Right atrium auricular region (tissue), 2 donors: ENCODE measurements at regions not wholly inside any gene's neighbourhood (a gene's known extent, or its start where the extent isn't known, plus 50 kb on each side); places are given as distances from the start of the nearest gene placed in this dataset.
"Not testable (repeated sequence)": the region's sequence is repeated elsewhere in the genome, so short reads cannot be mapped to it uniquely, and the experiment has no call there.

Experiments
- DNase-seq: peaks from one replicate; pipeline ENCODE4 v3.0.0-alpha.2; 2019; ENCODE audit warnings: low spot score
- H3K27ac ChIP-seq, 2 donors: fragments of 200-600 bp; sonication (generic); 1 replicate in 1 of 2; 2 replicates in 1 of 2; pipeline ENCODE4 v1.5.1; 2016 to 2019
- H3K27me3 ChIP-seq, 2 donors: fragments of 200-600 bp; sonication (generic); one replicate each; pipeline versions ENCODE4 v1.5.1 to v1.6.0; 2017 to 2019
- H3K36me3 ChIP-seq: fragments of 200-600 bp; sonication (generic); one replicate; pipeline ENCODE4 v1.5.1; 2016
- H3K4me1 ChIP-seq, 2 donors: fragments of 200-600 bp; sonication (generic); one replicate each; pipeline versions ENCODE4 v1.5.1 to v1.6.0; 2017 to 2019
- H3K4me3 ChIP-seq, 2 donors: fragments of 200-600 bp; sonication (generic); 1 replicate in 1 of 2; 2 replicates in 1 of 2; pipeline ENCODE4 v1.5.1; 2017 to 2019; ENCODE audit warnings: mild to moderate bottlenecking in 1 of 2, moderate library complexity in 1 of 2
- H3K9me3 ChIP-seq, 2 donors: fragments of 200-600 bp; sonication (generic); one replicate each; pipeline ENCODE4 v1.5.1; 2019
- TF ChIP-seq, protein P1 (sequence below), 2 donors: fragments of 200-600 bp; sonication (generic); IDR thresholded peaks; one replicate each; pipeline ENCODE4 v1.5.1; 2019; ENCODE audit warnings: antibody characterized with exemption in 2 of 2

DNA sequence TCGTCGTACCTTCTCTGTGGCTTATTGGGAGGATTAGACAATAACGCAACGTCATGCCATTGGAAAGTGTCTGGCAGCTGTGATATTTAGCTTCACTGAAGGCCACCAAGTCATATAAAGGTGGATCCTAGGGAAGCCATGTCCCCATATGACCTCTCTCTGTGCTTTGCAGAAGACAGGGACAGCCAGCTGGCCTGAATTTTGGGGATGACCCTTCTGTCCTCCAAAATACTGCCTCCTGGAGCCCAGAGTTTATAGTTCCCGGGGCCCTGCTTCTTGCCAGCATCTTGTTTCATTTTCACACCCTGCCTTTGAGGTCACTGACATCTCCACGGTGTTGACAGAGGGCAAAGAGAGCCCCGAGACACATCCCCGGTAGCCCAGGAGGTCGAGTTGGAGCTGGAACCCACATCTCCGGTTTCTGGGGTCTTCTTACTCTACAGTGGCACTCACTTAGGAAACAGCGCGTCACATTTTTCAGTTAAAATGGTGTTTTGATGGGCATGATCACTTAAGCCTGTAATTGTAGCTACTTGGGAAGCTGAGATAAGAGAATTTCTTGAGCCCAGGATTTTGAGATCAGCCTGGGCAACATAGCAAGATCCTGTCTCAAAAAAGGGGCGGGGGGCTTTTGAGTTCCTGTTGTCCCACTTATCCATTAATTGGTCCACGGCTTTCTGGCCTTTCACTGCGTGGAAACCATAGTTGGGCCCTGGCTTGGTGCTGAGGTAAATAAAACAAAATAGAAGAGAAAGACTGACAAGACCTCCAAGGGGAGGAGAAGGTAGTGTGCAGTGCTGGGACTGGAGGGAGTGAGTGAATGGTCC lies 101.1 kb downstream of the DDX1 start:
- H3K4me1 ChIP-seq: no peaks in the 10 kb centered on the region
- TF ChIP-seq, protein P1, sequence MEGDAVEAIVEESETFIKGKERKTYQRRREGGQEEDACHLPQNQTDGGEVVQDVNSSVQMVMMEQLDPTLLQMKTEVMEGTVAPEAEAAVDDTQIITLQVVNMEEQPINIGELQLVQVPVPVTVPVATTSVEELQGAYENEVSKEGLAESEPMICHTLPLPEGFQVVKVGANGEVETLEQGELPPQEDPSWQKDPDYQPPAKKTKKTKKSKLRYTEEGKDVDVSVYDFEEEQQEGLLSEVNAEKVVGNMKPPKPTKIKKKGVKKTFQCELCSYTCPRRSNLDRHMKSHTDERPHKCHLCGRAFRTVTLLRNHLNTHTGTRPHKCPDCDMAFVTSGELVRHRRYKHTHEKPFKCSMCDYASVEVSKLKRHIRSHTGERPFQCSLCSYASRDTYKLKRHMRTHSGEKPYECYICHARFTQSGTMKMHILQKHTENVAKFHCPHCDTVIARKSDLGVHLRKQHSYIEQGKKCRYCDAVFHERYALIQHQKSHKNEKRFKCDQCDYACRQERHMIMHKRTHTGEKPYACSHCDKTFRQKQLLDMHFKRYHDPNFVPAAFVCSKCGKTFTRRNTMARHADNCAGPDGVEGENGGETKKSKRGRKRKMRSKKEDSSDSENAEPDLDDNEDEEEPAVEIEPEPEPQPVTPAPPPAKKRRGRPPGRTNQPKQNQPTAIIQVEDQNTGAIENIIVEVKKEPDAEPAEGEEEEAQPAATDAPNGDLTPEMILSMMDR (IDR thresholded peaks at IDR 0.05): no peak
- no peaks in the 10 kb centered on the region for H3K27me3 ChIP-seq
- no peak for DNase-seq
- no peaks in the 10 kb centered on the region for H3K9me3 ChIP-seq
- H3K4me3 ChIP-seq: no peak overlapping the region
- no peaks in the 10 kb centered on the region for H3K36me3 ChIP-seq
- no peak overlapping the region for H3K27ac ChIP-seq

DNA sequence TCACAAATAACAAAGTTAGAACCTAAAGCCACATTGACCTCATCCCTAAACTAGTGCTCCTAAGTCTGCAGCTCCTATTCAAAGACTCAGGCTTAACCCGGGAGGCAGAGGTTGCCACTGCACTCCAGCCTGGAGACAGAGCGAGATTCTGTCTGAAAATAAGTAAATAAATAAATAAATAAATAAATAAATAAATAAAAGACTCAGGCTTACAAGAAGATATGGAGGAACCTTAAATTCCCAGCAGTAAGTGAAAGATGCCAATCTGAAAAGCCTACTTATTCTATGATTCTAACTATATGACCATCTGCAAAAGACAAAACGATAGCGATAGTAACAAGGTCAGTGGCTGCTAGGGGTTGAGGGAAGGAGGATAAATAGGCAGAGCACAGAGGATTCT lies 101.7 kb downstream of the DDX1 start:
- Histone ChIP-seq H3K27me3 (no peaks in the 10 kb centered on the region), H3K27ac (no peak overlapping the region), H3K36me3 (no peaks in the 10 kb centered on the region), H3K4me3 (no peak overlapping the region), H3K9me3 (no peaks in the 10 kb centered on the region), H3K4me1 (no peaks in the 10 kb centered on the region)
- DNase-seq: no peak
- TF ChIP-seq, protein P1 (IDR thresholded peaks at IDR 0.05): no peak

DNA sequence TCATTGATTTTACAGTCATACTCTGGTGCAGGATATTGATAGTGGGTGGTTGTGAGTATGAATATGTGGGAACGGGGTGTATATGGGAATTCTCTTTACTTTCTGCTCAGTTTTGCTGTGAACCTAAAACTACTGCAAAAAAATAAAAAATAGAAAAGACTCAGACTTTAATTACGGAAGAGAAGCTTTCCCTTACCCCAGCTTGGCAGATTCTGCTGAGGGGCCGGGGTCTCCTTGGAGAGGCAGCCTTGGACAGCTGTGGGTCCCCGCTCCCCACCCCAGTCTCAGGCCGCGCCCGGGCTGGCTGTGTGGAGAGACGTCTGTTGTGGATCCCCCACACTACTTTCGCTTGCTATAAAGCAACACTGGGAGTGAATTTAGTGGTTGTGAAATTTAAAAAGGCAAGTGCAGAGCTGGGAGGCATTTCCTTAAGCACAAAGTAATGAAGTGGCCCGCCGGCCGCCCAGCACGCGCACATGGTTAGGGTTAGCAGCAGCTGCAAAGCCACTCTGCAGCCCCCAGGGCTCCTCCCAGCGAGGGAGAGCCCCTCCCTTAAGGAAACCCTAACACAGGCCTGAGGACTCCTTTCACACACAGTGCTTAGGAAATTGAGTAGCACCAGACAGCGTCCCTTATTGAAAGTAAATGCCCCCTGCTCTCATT lies 102.4 kb downstream of the DDX1 start:
- no peaks in the 10 kb centered on the region for H3K4me1 ChIP-seq
- H3K4me3 ChIP-seq: no peak overlapping the region
- no peaks in the 10 kb centered on the region for H3K9me3 ChIP-seq
- H3K27me3 ChIP-seq: no peaks in the 10 kb centered on the region
- H3K27ac ChIP-seq: no peak overlapping the region
- DNase-seq: no peak
- TF ChIP-seq, protein P1 (IDR thresholded peaks at IDR 0.05): no peak
- no peaks in the 10 kb centered on the region for H3K36me3 ChIP-seq

DNA sequence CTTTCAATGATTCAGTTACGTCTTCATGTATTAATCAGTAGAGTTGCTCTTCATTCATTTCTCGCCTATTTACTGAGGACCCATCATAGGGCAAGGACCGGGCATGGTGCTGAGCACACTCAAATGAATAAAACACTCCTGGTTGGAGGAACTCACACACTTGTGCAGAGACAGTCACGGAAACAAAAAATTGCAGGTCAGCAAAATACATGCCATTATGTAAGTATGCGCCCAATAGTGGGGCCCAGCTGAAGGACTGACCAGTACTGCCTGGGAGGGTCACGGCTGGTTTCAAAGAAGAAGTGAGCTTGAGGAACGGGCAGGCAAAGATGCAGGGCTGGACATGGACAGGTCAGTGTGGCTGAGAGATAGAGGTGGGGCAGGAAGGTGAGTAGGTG lies 102.9 kb downstream of the DDX1 start:
- Histone ChIP-seq H3K27ac (no peak overlapping the region), H3K4me1 (no peaks in the 10 kb centered on the region), H3K27me3 (no peaks in the 10 kb centered on the region), H3K36me3 (no peaks in the 10 kb centered on the region), H3K4me3 (no peak overlapping the region), H3K9me3 (no peaks in the 10 kb centered on the region)
- no peak for DNase-seq
- TF ChIP-seq, protein P1 (IDR thresholded peaks at IDR 0.05): no peak

DNA sequence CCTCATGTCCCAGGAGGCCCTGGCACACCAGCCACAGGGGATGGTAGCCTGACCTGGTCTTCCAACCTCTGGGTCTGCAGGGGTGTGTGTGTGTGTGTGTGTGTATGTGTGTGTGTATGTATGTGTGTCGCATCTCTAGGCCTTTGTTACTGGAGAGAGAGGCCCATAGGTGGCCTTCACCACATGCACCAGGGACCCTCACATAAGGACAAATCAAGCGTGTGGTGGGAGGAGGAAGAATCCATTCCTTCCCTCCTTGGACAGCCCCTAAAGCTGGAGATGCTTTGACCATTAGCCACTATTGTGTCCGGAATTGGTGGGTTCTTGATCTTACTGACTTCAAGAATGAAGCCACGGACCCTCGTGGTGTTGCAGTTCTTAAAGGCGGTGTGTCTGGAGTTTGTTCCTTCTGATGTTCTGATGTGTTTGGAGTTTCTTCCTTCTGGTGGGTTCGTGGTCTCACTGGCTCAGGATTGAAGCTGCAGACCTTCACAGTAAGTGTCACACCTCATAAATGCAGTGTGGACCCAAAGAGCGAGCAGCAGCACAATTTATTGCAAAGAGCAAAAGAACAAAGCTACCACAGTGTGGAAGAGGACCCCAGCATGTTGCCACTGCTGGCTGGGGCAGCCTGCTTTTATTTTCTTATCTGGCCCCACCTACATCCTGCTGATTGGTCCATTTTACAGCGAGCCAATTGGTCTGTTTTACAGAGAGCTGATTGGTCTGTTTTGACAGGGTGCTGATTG lies 104.1 kb downstream of the DDX1 start:
- H3K4me3 ChIP-seq: no peak overlapping the region
- H3K27me3 ChIP-seq: no peaks in the 10 kb centered on the region
- no peaks in the 10 kb centered on the region for H3K9me3 ChIP-seq
- no peaks in the 10 kb centered on the region for H3K4me1 ChIP-seq
- H3K36me3 ChIP-seq: no peaks in the 10 kb centered on the region
- H3K27ac ChIP-seq: no peak overlapping the region
- TF ChIP-seq, protein P1 (IDR thresholded peaks at IDR 0.05): no peak
- no peak for DNase-seq

DNA sequence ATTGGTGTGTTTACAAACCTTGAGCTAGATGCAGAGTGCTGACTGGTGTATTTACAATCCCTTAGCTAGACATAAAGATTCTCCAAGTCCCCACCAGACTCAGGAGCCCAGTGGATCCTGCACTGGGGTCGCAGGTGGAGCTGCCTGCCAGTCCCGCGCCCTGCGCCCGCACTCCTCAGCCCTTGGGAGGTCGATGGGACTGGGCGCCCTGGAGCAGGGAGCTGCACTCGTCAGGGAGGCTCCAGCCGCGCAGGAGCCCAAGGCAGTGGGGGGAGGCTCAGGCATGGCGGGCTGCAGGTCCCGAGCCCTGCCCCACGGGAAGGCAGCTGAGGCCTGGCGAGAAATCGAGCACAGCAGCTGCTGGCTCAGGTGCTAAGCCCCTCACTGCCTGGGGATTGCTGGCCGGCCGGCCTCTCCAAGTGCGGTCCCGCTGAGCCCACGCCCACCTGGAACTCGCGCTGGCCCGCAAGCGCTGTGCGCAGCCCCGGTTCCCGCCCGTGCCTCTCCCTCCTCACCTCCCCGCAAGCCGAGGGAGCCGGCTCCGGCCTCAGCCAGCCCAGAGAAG lies 105.0 kb downstream of the DDX1 start:
- not testable (repeated sequence) for H3K36me3 ChIP-seq, H3K27ac ChIP-seq, H3K27me3 ChIP-seq, H3K4me1 ChIP-seq, DNase-seq, H3K9me3 ChIP-seq, H3K4me3 ChIP-seq
